K562 (cell line): ENCODE measurements at regions not wholly inside any gene's neighbourhood (a gene's known extent, or its start where the extent isn't known, plus 50 kb on each side); places are given as distances from the start of the nearest gene placed in this dataset.

Experiments used
- ATAC-seq: fragments of 200-7000 bp; cut with Tn5 transposase; 3 replicates; pipeline ENCODE4 v1.9.1; 2020; ENCODE audit warnings: moderate library complexity
- BruUV-seq: library from RNA; stranded (reverse); fragments of 400-500 nt; replicated peaks from 2 replicates; lab custom pipeline; 2021; lab: Mats Ljungman, UMichigan
- CTCF ChIA-PET: fragments of 300-600 bp; formaldehyde crosslinking; extraction: SDS; loops from one replicate; lab custom pipeline; 2021; ENCODE audit warnings: low intra/inter-chr PET ratio; lab: Yijun Ruan, JAX
- POLR2A ChIA-PET: fragments of 300-600, 350-650 bp; sonication (Branson Sonifier 250); formaldehyde crosslinking; extraction: SDS; loops from one replicate; lab custom pipeline; 2021; ENCODE audit warnings: antibody characterized with exemption, inconsistent platforms; lab: Yijun Ruan, JAX
- DNase-seq, 4 experiments: peaks; one replicate each; pipeline versions ENCODE4 v3.0.0 to v3.0.0-alpha.2; 2011 to 2018; ENCODE audit warnings: low spot score in 3 of 4, mixed read lengths in 3 of 4; ENCODE audit errors: extremely low read depth in 1 of 4
- FAIRE-seq: peaks from 2 replicates; lab custom pipeline; 2011; peaks lifted over from hg19 to GRCh38; lab: Jason Lieb, UNC
- H2AFZ ChIP-seq: 2 replicates; pipeline ENCODE4 v1.6.0; 2011; ENCODE audit warnings: low read depth, low read length, control low read depth, inconsistent platforms
- H3K27ac ChIP-seq: fragments of 200-600 bp; 3 replicates; pipeline ENCODE4 v1.8.0; 2011; ENCODE audit warnings: low read depth, mild to moderate bottlenecking, control low read depth, inconsistent platforms, low read length, moderate library complexity, mixed read lengths; ENCODE audit errors: extremely low read depth
- H3K27me3 ChIP-seq, 2 experiments: fragments of 300-600 bp in 1 of 2; 2 replicates in 1 of 2; 3 replicates in 1 of 2; pipeline versions ENCODE4 v1.6.0 to v1.8.0; 2011; ENCODE audit warnings: inconsistent platforms in 2 of 2, low read length in 2 of 2, mild to moderate bottlenecking in 1 of 2, mixed read lengths in 1 of 2, moderate library complexity in 1 of 2; ENCODE audit not compliant: control insufficient read depth in 2 of 2, insufficient read depth in 2 of 2
- H3K36me3 ChIP-seq: fragments of 300-600 bp; 3 replicates; pipeline ENCODE4 v1.8.0; 2011; ENCODE audit warnings: mild to moderate bottlenecking, low read length, inconsistent platforms; ENCODE audit not compliant: control insufficient read depth, insufficient read depth
- H3K4me1 ChIP-seq, 2 experiments: fragments of 200-600 bp in 1 of 2; replicated peaks in 1 of 2; 2 replicates in 1 of 2; 3 replicates in 1 of 2; pipeline versions ENCODE4 v1.5.1 to v1.8.0; 2011; ENCODE audit warnings: inconsistent platforms in 2 of 2, low read length in 2 of 2, mild to moderate bottlenecking in 1 of 2, mixed read lengths in 1 of 2, moderate library complexity in 1 of 2; ENCODE audit not compliant: control insufficient read depth in 2 of 2, insufficient read depth in 2 of 2
- H3K4me2 ChIP-seq: 2 replicates; pipeline ENCODE4 v1.6.1; 2011; ENCODE audit warnings: low read length, control low read depth, inconsistent platforms, mixed read lengths; ENCODE audit not compliant: insufficient read depth
- H3K4me3 ChIP-seq: fragments of 200-600 bp; sonication (generic), shearing (Covaris generic); 2 replicates; pipeline ENCODE4 v1.5.1; 2016; ENCODE audit warnings: control low read depth, inconsistent platforms
- H3K79me2 ChIP-seq: fragments of 200-600 bp; 3 replicates; pipeline ENCODE4 v1.8.0; 2011; ENCODE audit warnings: low read length, inconsistent platforms; ENCODE audit not compliant: control insufficient read depth, insufficient read depth
- H3K9ac ChIP-seq, 2 experiments: 2 replicates each; pipeline versions ENCODE4 v1.6.0 to v1.6.1; 2011; ENCODE audit warnings: low read depth in 2 of 2, low read length in 2 of 2, control low read depth in 1 of 2, inconsistent platforms in 1 of 2, mild to moderate bottlenecking in 1 of 2, mixed read lengths in 1 of 2; ENCODE audit not compliant: insufficient read depth in 1 of 2
- H3K9me1 ChIP-seq: one replicate; pipeline ENCODE4 v1.6.0; 2011; ENCODE audit warnings: inconsistent platforms, mild to moderate bottlenecking, low read length, moderate library complexity; ENCODE audit not compliant: control insufficient read depth, insufficient read depth
- H3K9me3 ChIP-seq: replicated peaks from 2 replicates; pipeline ENCODE4 v1.5.1; 2011; ENCODE audit warnings: low read depth, low read length, inconsistent platforms; ENCODE audit not compliant: control insufficient read depth, insufficient read depth
- H4K20me1 ChIP-seq: replicated peaks from 2 replicates; pipeline ENCODE4 v1.6.1; 2011; ENCODE audit warnings: low read length, inconsistent platforms, mixed read lengths; ENCODE audit not compliant: control insufficient read depth, insufficient read depth
- CBFB ChIP-seq: sonication (generic); formaldehyde crosslinking; IDR thresholded peaks from 2 replicates; pipeline ENCODE4 v1.4.0; 2020; ENCODE audit warnings: mild to moderate bottlenecking, missing genetic modification reagents
- CEBPG ChIP-seq, 3 experiments: fragments of 200-800 bp in 1 of 3; sonication (Bioruptor generic) in 1 of 3; sonication (generic) in 1 of 3; formaldehyde crosslinking in 1 of 3; IDR thresholded peaks in 2 of 3; conservative IDR thresholded peaks in 1 of 3; 2 replicates each; pipeline versions ENCODE4 v1.6.1 to v1.8.0; 2016 to 2022; ENCODE audit warnings: missing compliant biosample characterization in 2 of 3, missing genetic modification characterization in 2 of 3, mild to moderate bottlenecking in 1 of 3, missing genetic modification reagents in 1 of 3
- CHD4 ChIP-seq: fragments of 200-600 bp; sonication (generic); IDR thresholded peaks from 3 replicates; pipeline ENCODE4 v1.6.1; 2012; ENCODE audit warnings: low read depth, mild to moderate bottlenecking, mixed read lengths, low read length, inconsistent platforms; ENCODE audit not compliant: insufficient read depth, insufficient replicate concordance, poor library complexity, severe bottlenecking
- FIP1L1 ChIP-seq: fragments of 200-400 bp; formaldehyde crosslinking; IDR thresholded peaks from 2 replicates; pipeline ENCODE4 v1.6.1; 2018; ENCODE audit warnings: mild to moderate bottlenecking, low read depth, low read length; ENCODE audit not compliant: poor library complexity, severe bottlenecking
- NFXL1 ChIP-seq: fragments of 450-650 bp; formaldehyde crosslinking; IDR thresholded peaks from 2 replicates; pipeline ENCODE4 v1.4.0; 2021; ENCODE audit warnings: mild to moderate bottlenecking
- ZNF699 ChIP-seq: fragments of 250-450 bp; sonication (Bioruptor Pico); IDR thresholded peaks from 2 replicates; pipeline ENCODE4 v1.8.0; 2021; ENCODE audit warnings: mild to moderate bottlenecking, moderate library complexity; ENCODE audit not compliant: insufficient replicate concordance
- ZNF79 ChIP-seq: fragments of 250-450 bp; sonication (Bioruptor Pico); IDR thresholded peaks from 2 replicates; pipeline ENCODE4 v1.4.0; 2020; ENCODE audit warnings: low read depth, mild to moderate bottlenecking, moderate library complexity
- WGBS: fragments of 100-300 bp; shearing (Covaris generic); methylation state at CpG from one replicate; pipeline ENCODE4 v1.1.6; 2016; ENCODE audit warnings: low coverage, mixed read lengths; ENCODE audit not compliant: insufficient coverage; ENCODE audit errors: missing lambda C conversion rate; 5-methylcytosine and 5-hydroxymethylcytosine counted together
- in situ Hi-C: fragments of 300-500 bp; cut with MboI; formaldehyde crosslinking; loops from 4 replicates; pipeline ENCODE4 v1.15.0; 2018; ENCODE audit warnings: inconsistent platforms, mixed read lengths
- intact Hi-C: fragments of 100-400 bp; cut with micrococcal nuclease; formaldehyde crosslinking; loops from 2 replicates; pipeline ENCODE4 v1.14.2; 2022
- TF ChIP-seq, protein P1 (sequence below): fragments of 450-650 bp; IDR thresholded peaks from 2 replicates; pipeline ENCODE4 v1.6.1; 2016; ENCODE audit warnings: borderline replicate concordance
- TF ChIP-seq, protein P2 (sequence below): sonication (generic); formaldehyde crosslinking; IDR thresholded peaks from 2 replicates; pipeline ENCODE4 v1.9.0; 2022; ENCODE audit warnings: mild to moderate bottlenecking, missing genetic modification reagents
- TF ChIP-seq, protein P3 (sequence below): fragments of 150-350 bp; conservative IDR thresholded peaks from 2 replicates; pipeline ENCODE4 v1.6.1; 2014; ENCODE audit warnings: low read length

DNA sequence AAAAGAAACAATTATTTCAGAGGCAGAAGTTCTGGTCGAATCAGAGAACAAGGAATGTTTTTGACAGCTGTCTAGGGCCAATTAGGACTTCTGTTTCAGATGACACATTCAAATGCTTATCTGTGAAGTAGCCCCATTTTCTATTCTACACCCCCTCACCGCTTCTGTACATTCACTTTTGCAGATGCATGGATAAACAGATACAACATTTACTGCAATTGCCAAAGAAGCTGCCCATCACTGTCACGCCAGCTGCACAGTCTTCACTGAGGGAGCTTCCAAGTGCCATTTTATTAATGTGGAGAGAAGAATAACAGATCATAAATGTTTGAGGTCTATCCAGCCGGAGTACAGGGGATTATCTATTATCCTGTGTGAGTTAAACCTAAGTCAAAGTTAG is 426.8 kb upstream of the ARID1B start:
- ChIA-PET POLR2A (no interaction called here), CTCF (no interaction called here)
- H3K27me3 ChIP-seq, result no peaks in the 10 kb centered on the region
- BruUV-seq, result no TSS peak
- no peak overlapping the region for H2AFZ ChIP-seq
- H3K36me3 ChIP-seq, result no peaks in the 10 kb centered on the region
- intact Hi-C loops, result no loop called here
- FAIRE-seq (no peak), ATAC-seq (no peak), DNase-seq (no peak)
- no peaks in the 10 kb centered on the region for H3K9me1 ChIP-seq
- TF ChIP-seq, protein P1, sequence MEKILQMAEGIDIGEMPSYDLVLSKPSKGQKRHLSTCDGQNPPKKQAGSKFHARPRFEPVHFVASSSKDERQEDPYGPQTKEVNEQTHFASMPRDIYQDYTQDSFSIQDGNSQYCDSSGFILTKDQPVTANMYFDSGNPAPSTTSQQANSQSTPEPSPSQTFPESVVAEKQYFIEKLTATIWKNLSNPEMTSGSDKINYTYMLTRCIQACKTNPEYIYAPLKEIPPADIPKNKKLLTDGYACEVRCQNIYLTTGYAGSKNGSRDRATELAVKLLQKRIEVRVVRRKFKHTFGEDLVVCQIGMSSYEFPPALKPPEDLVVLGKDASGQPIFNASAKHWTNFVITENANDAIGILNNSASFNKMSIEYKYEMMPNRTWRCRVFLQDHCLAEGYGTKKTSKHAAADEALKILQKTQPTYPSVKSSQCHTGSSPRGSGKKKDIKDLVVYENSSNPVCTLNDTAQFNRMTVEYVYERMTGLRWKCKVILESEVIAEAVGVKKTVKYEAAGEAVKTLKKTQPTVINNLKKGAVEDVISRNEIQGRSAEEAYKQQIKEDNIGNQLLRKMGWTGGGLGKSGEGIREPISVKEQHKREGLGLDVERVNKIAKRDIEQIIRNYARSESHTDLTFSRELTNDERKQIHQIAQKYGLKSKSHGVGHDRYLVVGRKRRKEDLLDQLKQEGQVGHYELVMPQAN, result no peak
- H3K4me2 ChIP-seq, result no peak overlapping the region
- in situ Hi-C loops, result no loop called here
- no peaks in the 10 kb centered on the region for H3K9me3 ChIP-seq
- no peaks in the 10 kb centered on the region for H4K20me1 ChIP-seq
- no peak overlapping the region for H3K9ac ChIP-seq
- no peaks in the 10 kb centered on the region for H3K4me1 ChIP-seq
- H3K79me2 ChIP-seq, result no peaks in the 10 kb centered on the region
- 2% methylated on average over 4 of the region's 4 CpGs for WGBS
- no peak overlapping the region for H3K27ac ChIP-seq
- H3K4me3 ChIP-seq, result no peak overlapping the region

DNA sequence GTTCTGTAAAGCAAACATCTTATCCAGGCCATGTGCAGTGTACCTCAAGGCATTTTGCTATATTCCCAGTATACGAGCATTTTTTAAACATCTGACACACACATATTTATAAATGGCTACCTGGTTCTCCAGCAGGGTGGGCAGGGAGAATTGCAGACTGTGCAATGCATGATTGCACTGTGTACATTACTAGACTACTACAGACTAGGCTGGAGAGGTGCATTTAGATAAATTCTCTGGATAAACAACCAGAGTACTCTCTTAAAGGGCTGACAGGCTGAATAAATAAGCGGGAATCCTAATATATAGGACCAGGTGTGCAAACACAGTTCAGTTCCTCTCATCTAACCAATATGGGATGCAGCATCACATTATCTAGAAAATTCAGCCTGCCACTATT is 428.3 kb upstream of the ARID1B start:
- no peaks in the 10 kb centered on the region for H3K9me1 ChIP-seq
- H3K9me3 ChIP-seq, result no peaks in the 10 kb centered on the region
- CTCF ChIA-PET, result no interaction called here
- no peak overlapping the region for H3K9ac ChIP-seq
- H3K4me2 ChIP-seq, result no peak overlapping the region
- 0% methylated on average over 2 of the region's 2 CpGs for WGBS
- no peaks in the 10 kb centered on the region for H3K4me1 ChIP-seq
- ATAC-seq (no peak), FAIRE-seq (no peak), DNase-seq (no peak)
- no peaks in the 10 kb centered on the region for H3K79me2 ChIP-seq
- intact Hi-C loops, result no loop called here
- no peaks in the 10 kb centered on the region for H3K27me3 ChIP-seq
- H2AFZ ChIP-seq, result no peak overlapping the region
- no peaks in the 10 kb centered on the region for H4K20me1 ChIP-seq
- no peak overlapping the region for H3K27ac ChIP-seq
- in situ Hi-C loops, result no loop called here
- POLR2A ChIA-PET, result no interaction called here
- H3K36me3 ChIP-seq, result no peaks in the 10 kb centered on the region
- no peak overlapping the region for H3K4me3 ChIP-seq
- no TSS peak for BruUV-seq
- TF ChIP-seq CBFB, result no peak
- TF ChIP-seq, protein P2, sequence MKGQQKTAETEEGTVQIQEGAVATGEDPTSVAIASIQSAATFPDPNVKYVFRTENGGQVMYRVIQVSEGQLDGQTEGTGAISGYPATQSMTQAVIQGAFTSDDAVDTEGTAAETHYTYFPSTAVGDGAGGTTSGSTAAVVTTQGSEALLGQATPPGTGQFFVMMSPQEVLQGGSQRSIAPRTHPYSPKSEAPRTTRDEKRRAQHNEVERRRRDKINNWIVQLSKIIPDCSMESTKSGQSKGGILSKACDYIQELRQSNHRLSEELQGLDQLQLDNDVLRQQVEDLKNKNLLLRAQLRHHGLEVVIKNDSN (CRISPR knock-in tag), result no peak
- TF ChIP-seq FIP1L1, result no peak
- no peak for TF ChIP-seq CEBPG (CRISPR knock-in tag; IDR thresholded peaks at IDR 0.05)
- TF ChIP-seq CEBPG (tag; conservative IDR thresholded peaks at IDR 0.05 in 1 of 2, IDR thresholded peaks at IDR 0.05 in 1 of 2), result no peak
- no peak for TF ChIP-seq NFXL1
- TF ChIP-seq ZNF699 (CRISPR knock-in tag), result no peak
- TF ChIP-seq CHD4, result no peak
- TF ChIP-seq ZNF79 (CRISPR knock-in tag), result no peak
- TF ChIP-seq, protein P3, sequence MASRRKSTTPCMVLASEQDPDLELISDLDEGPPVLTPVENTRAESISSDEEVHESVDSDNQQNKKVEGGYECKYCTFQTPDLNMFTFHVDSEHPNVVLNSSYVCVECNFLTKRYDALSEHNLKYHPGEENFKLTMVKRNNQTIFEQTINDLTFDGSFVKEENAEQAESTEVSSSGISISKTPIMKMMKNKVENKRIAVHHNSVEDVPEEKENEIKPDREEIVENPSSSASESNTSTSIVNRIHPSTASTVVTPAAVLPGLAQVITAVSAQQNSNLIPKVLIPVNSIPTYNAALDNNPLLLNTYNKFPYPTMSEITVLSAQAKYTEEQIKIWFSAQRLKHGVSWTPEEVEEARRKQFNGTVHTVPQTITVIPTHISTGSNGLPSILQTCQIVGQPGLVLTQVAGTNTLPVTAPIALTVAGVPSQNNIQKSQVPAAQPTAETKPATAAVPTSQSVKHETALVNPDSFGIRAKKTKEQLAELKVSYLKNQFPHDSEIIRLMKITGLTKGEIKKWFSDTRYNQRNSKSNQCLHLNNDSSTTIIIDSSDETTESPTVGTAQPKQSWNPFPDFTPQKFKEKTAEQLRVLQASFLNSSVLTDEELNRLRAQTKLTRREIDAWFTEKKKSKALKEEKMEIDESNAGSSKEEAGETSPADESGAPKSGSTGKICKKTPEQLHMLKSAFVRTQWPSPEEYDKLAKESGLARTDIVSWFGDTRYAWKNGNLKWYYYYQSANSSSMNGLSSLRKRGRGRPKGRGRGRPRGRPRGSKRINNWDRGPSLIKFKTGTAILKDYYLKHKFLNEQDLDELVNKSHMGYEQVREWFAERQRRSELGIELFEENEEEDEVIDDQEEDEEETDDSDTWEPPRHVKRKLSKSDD, result no peak
